ENCODE measurements at regions not wholly inside any gene's neighbourhood (a gene's known extent, or its start where the extent isn't known, plus 50 kb on each side); places are given as distances from the start of the nearest gene placed in this dataset.

GRCh38 chr18:79611040-79611681, 68.4 kb upstream of the CTDP1 start:
- DNase-seq = peak; percentile 44

- DNase-seq = no peak
These were observed 67.1 kb upstream of the CTDP1 start for GRCh38 chr18:79612291-79613108.

GRCh38 chr18:79613186-79613931, 66.2 kb upstream of the CTDP1 start:
- no peak for DNase-seq

GRCh38 chr18:79614211-79614955, 65.2 kb upstream of the CTDP1 start:
- DNase-seq = no peak

GRCh38 chr18:79615091-79615490, 64.5 kb upstream of the CTDP1 start:
- DNase-seq = no peak

- DNase-seq = no peak
These were observed 64.0 kb upstream of the CTDP1 start for GRCh38 chr18:79615586-79615985.

GRCh38 chr18:79616651-79617510, 62.7 kb upstream of the CTDP1 start:
- peak; percentile 27 for DNase-seq

- no peak for DNase-seq
These were observed 61.8 kb upstream of the CTDP1 start for GRCh38 chr18:79617511-79618500.

GRCh38 chr18:79620576-79621165, 58.9 kb upstream of the CTDP1 start:
- DNase-seq = no peak

GRCh38 chr18:79621501-79621900, 58.1 kb upstream of the CTDP1 start:
- no peak for DNase-seq

- DNase-seq = no peak
These were observed 57.6 kb upstream of the CTDP1 start for GRCh38 chr18:79622004-79622403.

GRCh38 chr18:79624356-79625170, 55.0 kb upstream of the CTDP1 start:
- DNase-seq = peak; percentile 54

GRCh38 chr18:79625195-79625923, 54.2 kb upstream of the CTDP1 start:
- peak; percentile 97 for DNase-seq

- no peak for DNase-seq
These were observed 53.6 kb upstream of the CTDP1 start for GRCh38 chr18:79625924-79626561.

- DNase-seq = no peak
These were observed 52.5 kb upstream of the CTDP1 start for GRCh38 chr18:79626905-79627749.

- DNase-seq = no peak
These were observed 51.8 kb upstream of the CTDP1 start for GRCh38 chr18:79627750-79628294.

All from inflammatory macrophage treated with lipopolysaccharide for 4 hours (primary cell).